AG10803 (cell line): ENCODE measurements at regions not wholly inside any gene's neighbourhood (a gene's known extent, or its start where the extent isn't known, plus 50 kb on each side); places are given as distances from the start of the nearest gene placed in this dataset.
"Not testable (repeated sequence)": the region's sequence is repeated elsewhere in the genome, so short reads cannot be mapped to it uniquely, and the experiment has no call there.

Experiments used
- DNase-seq: peaks from one replicate; pipeline ENCODE4 v3.0.0; 2010; ENCODE audit warnings: low read depth
- H3K4me3 ChIP-seq: 2 replicates; pipeline ENCODE4 v1.5.1; 2011; ENCODE audit warnings: mild to moderate bottlenecking, low read length, control low read depth
- TF ChIP-seq, protein P1 (sequence below): conservative IDR thresholded peaks from 2 replicates; pipeline ENCODE4 v1.5.1; 2011; ENCODE audit warnings: mild to moderate bottlenecking, low read length, control low read depth, inconsistent platforms

DNA sequence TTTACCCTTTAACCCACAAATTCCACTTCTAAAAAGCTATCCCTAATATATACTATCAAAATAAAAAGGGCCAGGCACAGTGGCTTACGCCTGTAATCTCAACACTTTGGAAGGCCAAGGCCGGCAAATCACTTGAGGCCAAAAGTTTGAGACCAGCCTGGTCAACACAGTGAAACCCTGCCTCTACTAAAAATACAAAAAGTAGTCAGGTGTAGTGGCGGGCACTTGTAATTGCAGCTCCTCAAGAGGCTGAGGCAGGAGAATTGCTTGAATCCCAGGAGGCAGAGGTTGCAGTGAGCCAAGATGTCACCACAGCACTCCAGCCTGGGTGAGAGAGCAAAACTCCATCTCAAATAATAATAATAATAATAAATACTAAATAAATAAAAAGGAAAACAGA is 82.5 kb downstream of the TRIM27 start:
- H3K4me3 ChIP-seq = no peak overlapping the region
- no peak for DNase-seq
- TF ChIP-seq, protein P1, sequence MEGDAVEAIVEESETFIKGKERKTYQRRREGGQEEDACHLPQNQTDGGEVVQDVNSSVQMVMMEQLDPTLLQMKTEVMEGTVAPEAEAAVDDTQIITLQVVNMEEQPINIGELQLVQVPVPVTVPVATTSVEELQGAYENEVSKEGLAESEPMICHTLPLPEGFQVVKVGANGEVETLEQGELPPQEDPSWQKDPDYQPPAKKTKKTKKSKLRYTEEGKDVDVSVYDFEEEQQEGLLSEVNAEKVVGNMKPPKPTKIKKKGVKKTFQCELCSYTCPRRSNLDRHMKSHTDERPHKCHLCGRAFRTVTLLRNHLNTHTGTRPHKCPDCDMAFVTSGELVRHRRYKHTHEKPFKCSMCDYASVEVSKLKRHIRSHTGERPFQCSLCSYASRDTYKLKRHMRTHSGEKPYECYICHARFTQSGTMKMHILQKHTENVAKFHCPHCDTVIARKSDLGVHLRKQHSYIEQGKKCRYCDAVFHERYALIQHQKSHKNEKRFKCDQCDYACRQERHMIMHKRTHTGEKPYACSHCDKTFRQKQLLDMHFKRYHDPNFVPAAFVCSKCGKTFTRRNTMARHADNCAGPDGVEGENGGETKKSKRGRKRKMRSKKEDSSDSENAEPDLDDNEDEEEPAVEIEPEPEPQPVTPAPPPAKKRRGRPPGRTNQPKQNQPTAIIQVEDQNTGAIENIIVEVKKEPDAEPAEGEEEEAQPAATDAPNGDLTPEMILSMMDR = no peak

DNA sequence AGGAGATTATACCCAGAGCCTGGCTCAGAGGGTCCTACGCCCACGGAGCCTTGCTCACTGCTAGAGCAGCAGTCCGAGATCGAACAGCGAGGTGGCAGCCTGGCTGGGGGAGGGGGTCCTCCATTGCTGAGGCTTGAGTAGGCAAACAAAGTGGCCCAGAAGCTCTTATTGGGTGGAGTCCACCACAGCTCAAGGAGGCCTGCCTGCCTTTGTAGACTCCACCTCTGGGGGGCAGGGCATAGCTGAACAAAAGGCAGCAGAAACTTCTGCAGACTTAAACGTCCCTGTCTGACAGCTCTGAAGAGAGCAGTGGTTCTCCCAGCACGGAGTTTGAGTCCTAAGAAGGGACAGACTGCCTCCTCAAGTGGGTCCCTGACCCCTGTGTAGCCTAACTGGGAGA is 75.0 kb downstream of the TRIM27 start:
- DNase-seq, H3K4me3 ChIP-seq: not testable (repeated sequence)
